ENCODE measurements at regions not wholly inside any gene's neighbourhood (a gene's known extent, or its start where the extent isn't known, plus 50 kb on each side); places are given as distances from the start of the nearest gene placed in this dataset.
"Not testable (repeated sequence)": the region's sequence is repeated elsewhere in the genome, so short reads cannot be mapped to it uniquely, and the experiment has no call there.

- H3K36me3 ChIP-seq (ENCODE audit: insufficient read depth, low read length); H3K9me3 ChIP-seq (ENCODE audit: control insufficient read depth, insufficient read depth, low read length); H3K4me1 ChIP-seq (ENCODE audit: insufficient read depth, low read length); H3K9ac ChIP-seq (ENCODE audit: low read depth, low read length): not testable (repeated sequence)
These were observed 111.1 kb downstream of the RAP2A start for GRCh38 chr13:97544971-97545499.

GRCh38 chr13:97548138-97548537 is 114.2 kb downstream of the RAP2A start:
- no peaks in the 10 kb centered on the region for H3K9me3 ChIP-seq (ENCODE audit: control insufficient read depth, insufficient read depth, low read length)
- no peaks in the 10 kb centered on the region for H3K4me1 ChIP-seq (ENCODE audit: insufficient read depth, low read length)
- no peak overlapping the region for H3K9ac ChIP-seq (ENCODE audit: low read depth, low read length)
- no peaks in the 10 kb centered on the region for H3K36me3 ChIP-seq (ENCODE audit: insufficient read depth, low read length)

GRCh38 chr13:97548711-97549110 is 114.7 kb downstream of the RAP2A start:
- no peaks in the 10 kb centered on the region for H3K9me3 ChIP-seq (ENCODE audit: control insufficient read depth, insufficient read depth, low read length)
- no peak overlapping the region for H3K9ac ChIP-seq (ENCODE audit: low read depth, low read length)
- no peaks in the 10 kb centered on the region for H3K36me3 ChIP-seq (ENCODE audit: insufficient read depth, low read length)
- no peaks in the 10 kb centered on the region for H3K4me1 ChIP-seq (ENCODE audit: insufficient read depth, low read length)

- H3K4me1 ChIP-seq (ENCODE audit: insufficient read depth, low read length), result no peaks in the 10 kb centered on the region
- no peaks in the 10 kb centered on the region for H3K36me3 ChIP-seq (ENCODE audit: insufficient read depth, low read length)
- H3K9me3 ChIP-seq (ENCODE audit: control insufficient read depth, insufficient read depth, low read length), result no peaks in the 10 kb centered on the region
- no peak overlapping the region for H3K9ac ChIP-seq (ENCODE audit: low read depth, low read length)
These were observed 115.2 kb downstream of the RAP2A start for GRCh38 chr13:97549201-97549600.

- Histone ChIP-seq H3K9ac (ENCODE audit: low read depth, low read length) (no peak overlapping the region), H3K36me3 (ENCODE audit: insufficient read depth, low read length) (no peaks in the 10 kb centered on the region), H3K9me3 (ENCODE audit: control insufficient read depth, insufficient read depth, low read length) (no peaks in the 10 kb centered on the region), H3K4me1 (ENCODE audit: insufficient read depth, low read length) (no peaks in the 10 kb centered on the region)
These were observed 120.5 kb downstream of the RAP2A start for GRCh38 chr13:97554496-97554895.

- Histone ChIP-seq H3K4me1 (ENCODE audit: insufficient read depth, low read length) (no peaks in the 10 kb centered on the region), H3K9me3 (ENCODE audit: control insufficient read depth, insufficient read depth, low read length) (no peaks in the 10 kb centered on the region), H3K36me3 (ENCODE audit: insufficient read depth, low read length) (no peaks in the 10 kb centered on the region), H3K9ac (ENCODE audit: low read depth, low read length) (no peak overlapping the region)
These were observed 121.1 kb downstream of the RAP2A start for GRCh38 chr13:97555034-97555433.

- no peak overlapping the region for H3K9ac ChIP-seq (ENCODE audit: low read depth, low read length)
- H3K4me1 ChIP-seq (ENCODE audit: insufficient read depth, low read length), result no peaks in the 10 kb centered on the region
These were observed 125.1 kb downstream of the RAP2A start for GRCh38 chr13:97559030-97559429.

GRCh38 chr13:97559981-97560380 is 126.0 kb downstream of the RAP2A start:
- H3K9ac ChIP-seq (ENCODE audit: low read depth, low read length), result no peak overlapping the region
- H3K4me1 ChIP-seq (ENCODE audit: insufficient read depth, low read length), result no peaks in the 10 kb centered on the region
- H3K36me3 ChIP-seq (ENCODE audit: insufficient read depth, low read length), result no peaks in the 10 kb centered on the region
- no peaks in the 10 kb centered on the region for H3K9me3 ChIP-seq (ENCODE audit: control insufficient read depth, insufficient read depth, low read length)

More at GRCh38 chr13:97559030-97559429, 125.1 kb downstream of the RAP2A start:
- Histone ChIP-seq H3K9me3 (ENCODE audit: control insufficient read depth, insufficient read depth, low read length) (no peaks in the 10 kb centered on the region), H3K36me3 (ENCODE audit: insufficient read depth, low read length) (no peaks in the 10 kb centered on the region)

- no peaks in the 10 kb centered on the region for H3K36me3 ChIP-seq (ENCODE audit: insufficient read depth, low read length)
- no peak overlapping the region for H3K9ac ChIP-seq (ENCODE audit: low read depth, low read length)
- H3K9me3 ChIP-seq (ENCODE audit: control insufficient read depth, insufficient read depth, low read length), result no peaks in the 10 kb centered on the region
These were observed 127.2 kb downstream of the RAP2A start for GRCh38 chr13:97561182-97561581.

GRCh38 chr13:97562962-97563361 is 129.0 kb downstream of the RAP2A start:
- no peaks in the 10 kb centered on the region for H3K4me1 ChIP-seq (ENCODE audit: insufficient read depth, low read length)
- H3K9me3 ChIP-seq (ENCODE audit: control insufficient read depth, insufficient read depth, low read length), result no peaks in the 10 kb centered on the region
- no peak overlapping the region for H3K9ac ChIP-seq (ENCODE audit: low read depth, low read length)
- no peaks in the 10 kb centered on the region for H3K36me3 ChIP-seq (ENCODE audit: insufficient read depth, low read length)

More at GRCh38 chr13:97561182-97561581, 127.2 kb downstream of the RAP2A start:
- H3K4me1 ChIP-seq (ENCODE audit: insufficient read depth, low read length), result no peaks in the 10 kb centered on the region

GRCh38 chr13:97564956-97565355 is 131.0 kb downstream of the RAP2A start:
- Histone ChIP-seq H3K36me3 (ENCODE audit: insufficient read depth, low read length) (no peaks in the 10 kb centered on the region), H3K4me1 (ENCODE audit: insufficient read depth, low read length) (peaks cover 2% of the 10 kb centered on the region; the same call in 1 of the 2 replicates), H3K9ac (ENCODE audit: low read depth, low read length) (no peak overlapping the region), H3K9me3 (ENCODE audit: control insufficient read depth, insufficient read depth, low read length) (no peaks in the 10 kb centered on the region)

- H3K9ac ChIP-seq (ENCODE audit: low read depth, low read length), result no peak overlapping the region
- no peaks in the 10 kb centered on the region for H3K9me3 ChIP-seq (ENCODE audit: control insufficient read depth, insufficient read depth, low read length)
- no peaks in the 10 kb centered on the region for H3K36me3 ChIP-seq (ENCODE audit: insufficient read depth, low read length)
- H3K4me1 ChIP-seq (ENCODE audit: insufficient read depth, low read length), result peaks cover 11% of the 10 kb centered on the region
These were observed 131.9 kb downstream of the RAP2A start for GRCh38 chr13:97565906-97566305.

GRCh38 chr13:97566907-97567306 is 132.9 kb downstream of the RAP2A start:
- H3K36me3 ChIP-seq (ENCODE audit: insufficient read depth, low read length), result no peaks in the 10 kb centered on the region
- no peak overlapping the region for H3K9ac ChIP-seq (ENCODE audit: low read depth, low read length)
- H3K4me1 ChIP-seq (ENCODE audit: insufficient read depth, low read length), result peaks cover 11% of the 10 kb centered on the region
- no peaks in the 10 kb centered on the region for H3K9me3 ChIP-seq (ENCODE audit: control insufficient read depth, insufficient read depth, low read length)

- H3K4me1 ChIP-seq (ENCODE audit: insufficient read depth, low read length), result peaks cover 11% of the 10 kb centered on the region
- H3K9me3 ChIP-seq (ENCODE audit: control insufficient read depth, insufficient read depth, low read length), result no peaks in the 10 kb centered on the region
- no peak overlapping the region for H3K9ac ChIP-seq (ENCODE audit: low read depth, low read length)
- no peaks in the 10 kb centered on the region for H3K36me3 ChIP-seq (ENCODE audit: insufficient read depth, low read length)
These were observed 133.7 kb downstream of the RAP2A start for GRCh38 chr13:97567510-97568243.

GRCh38 chr13:97568850-97569249 is 134.9 kb downstream of the RAP2A start:
- Histone ChIP-seq H3K36me3 (ENCODE audit: insufficient read depth, low read length) (no peaks in the 10 kb centered on the region), H3K9me3 (ENCODE audit: control insufficient read depth, insufficient read depth, low read length) (no peaks in the 10 kb centered on the region), H3K4me1 (ENCODE audit: insufficient read depth, low read length) (peaks cover 11% of the 10 kb centered on the region), H3K9ac (ENCODE audit: low read depth, low read length) (no peak overlapping the region)
